ENCODE measurements at regions not wholly inside any gene's neighbourhood (a gene's known extent, or its start where the extent isn't known, plus 50 kb on each side); places are given as distances from the start of the nearest gene placed in this dataset.
A peak's percentile ranks its signal among the peaks of the same experiment; 100 is the strongest.

DNA sequence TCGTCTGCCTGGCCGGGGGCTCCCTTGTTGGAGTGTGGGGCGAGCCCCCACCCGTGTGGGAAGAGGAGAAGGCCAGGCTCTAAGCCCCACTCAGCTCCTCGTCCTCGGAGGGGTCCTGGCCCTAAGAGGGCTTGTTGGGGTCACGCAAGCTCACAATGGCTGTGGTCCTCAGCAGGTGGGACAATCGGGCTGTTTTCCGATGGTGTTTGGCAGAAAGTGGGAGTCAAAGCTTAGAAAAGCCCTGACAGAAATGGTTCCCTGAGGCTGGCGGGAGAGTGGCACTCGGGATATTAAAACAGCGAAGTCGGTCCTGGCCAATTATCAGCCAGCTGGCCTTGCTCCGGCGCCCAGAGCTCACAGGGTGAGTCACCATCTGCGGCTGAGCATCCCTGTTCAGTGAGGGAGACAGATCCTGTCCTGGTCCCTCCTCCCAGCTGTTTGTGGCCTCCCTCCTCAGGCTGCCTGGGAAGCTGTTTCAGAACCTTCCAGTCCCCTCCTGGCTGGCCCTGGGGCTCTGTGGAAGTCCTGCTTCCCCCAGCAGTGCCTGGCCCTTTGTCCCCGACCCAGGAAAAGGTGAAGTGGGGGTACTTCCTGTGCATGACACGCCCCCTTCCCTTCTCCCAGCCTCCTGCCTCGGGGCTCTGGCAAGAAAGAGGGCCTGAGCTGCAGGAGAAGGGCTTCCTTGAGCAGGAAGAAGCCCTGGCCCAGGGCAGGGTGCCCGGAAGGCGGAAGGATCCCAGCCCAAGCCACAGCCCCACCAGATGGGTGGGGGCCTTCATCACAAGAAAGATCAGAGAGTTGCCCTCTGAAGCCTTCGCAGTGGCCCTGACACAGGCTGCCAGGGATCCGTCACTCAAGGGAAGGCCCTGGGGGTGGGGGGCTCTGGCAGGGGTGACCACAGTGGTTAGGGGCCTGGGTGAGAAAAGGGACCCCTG lies 53.6 kb upstream of the BHLHE23 start:
- no peaks in the 10 kb centered on the region for H3K36me3 ChIP-seq (replicated peaks in 1 of 2; ENCODE audit: control insufficient read depth in 1 of 2, insufficient read depth in 2 of 2, low read length in 1 of 2)
- H4K20me1 ChIP-seq (ENCODE audit: insufficient read depth), result no peaks in the 10 kb centered on the region
- no peaks in the 10 kb centered on the region for H3K79me2 ChIP-seq (ENCODE audit: insufficient read depth)
- peak overlapping the region; percentile 15; the same call in 1 of the 2 replicates for H3K4me2 ChIP-seq
- no peaks in the 10 kb centered on the region for H3K9me3 ChIP-seq
- no peak overlapping the region for H2AFZ ChIP-seq (ENCODE audit: low read depth)
- peak; percentile 86 for DNase-seq
- peaks cover 0 to 9% of the 10 kb centered on the region in 2 experiments; a peak in 1 of 4 replicates for H3K4me1 ChIP-seq (ENCODE audit: control insufficient read depth in 1 of 2, insufficient read depth in 2 of 2, low read depth in 1 of 2, low read length in 1 of 2)
- CTCF ChIA-PET, result interaction anchor here (0.7 to 1.8 kb wide), 6 partner anchors 12 to 230 kb away, joined by 3 to 5 read pairs (median 4); no protein-coding TSS in a partner anchor
- POLR2A ChIA-PET, result no interaction called here
- 31% methylated on average over 16 of the region's 23 CpGs for WGBS (ENCODE audit: low lambda C conversion rate)
- H3K4me3 ChIP-seq (ENCODE audit: low read depth in 2 of 2, low read length in 1 of 2), result no peak overlapping the region
- no peak overlapping the region for H3K9ac ChIP-seq
- no peak overlapping the region for H3K27ac ChIP-seq (ENCODE audit: low read depth in 2 of 2, low read length in 1 of 2)
- no peak for TF ChIP-seq TAF1 (IDR thresholded peaks at IDR 0.05; ENCODE audit: borderline replicate concordance, low read depth, low read length)
- no peak for TF ChIP-seq REST (IDR thresholded peaks at IDR 0.05; ENCODE audit: low read depth, low read length)
- TF ChIP-seq GABPA (IDR thresholded peaks at IDR 0.05; ENCODE audit: low read depth), result no peak
- no peak; the same call in 1 of the 2 replicates for TF ChIP-seq FOSL2 (IDR thresholded peaks at IDR 0.05; ENCODE audit: borderline replicate concordance, low read depth)
- no peak for TF ChIP-seq EP300 (IDR thresholded peaks at IDR 0.05; ENCODE audit: borderline replicate concordance in 1 of 2, low read depth in 1 of 2, low read length in 1 of 2)
- no peak for TF ChIP-seq NRF1 (IDR thresholded peaks at IDR 0.05; ENCODE audit: low read depth, low read length)
- TF ChIP-seq YY1 (IDR thresholded peaks at IDR 0.05; ENCODE audit: low read depth), result no peak
- TF ChIP-seq SMC3 (IDR thresholded peaks at IDR 0.05; ENCODE audit: low read depth, low read length), result no peak
- no peak for TF ChIP-seq FOXM1 (IDR thresholded peaks at IDR 0.05; ENCODE audit: low read depth)
- H3K9me2 ChIP-seq, result no peaks in the 10 kb centered on the region
- H3F3A ChIP-seq (replicated peaks; ENCODE audit: insufficient read depth), result peaks cover 9% of the 10 kb centered on the region
- H3K27me3 ChIP-seq (ENCODE audit: insufficient read depth), result no peaks in the 10 kb centered on the region; the same call in 1 of the 2 replicates

DNA sequence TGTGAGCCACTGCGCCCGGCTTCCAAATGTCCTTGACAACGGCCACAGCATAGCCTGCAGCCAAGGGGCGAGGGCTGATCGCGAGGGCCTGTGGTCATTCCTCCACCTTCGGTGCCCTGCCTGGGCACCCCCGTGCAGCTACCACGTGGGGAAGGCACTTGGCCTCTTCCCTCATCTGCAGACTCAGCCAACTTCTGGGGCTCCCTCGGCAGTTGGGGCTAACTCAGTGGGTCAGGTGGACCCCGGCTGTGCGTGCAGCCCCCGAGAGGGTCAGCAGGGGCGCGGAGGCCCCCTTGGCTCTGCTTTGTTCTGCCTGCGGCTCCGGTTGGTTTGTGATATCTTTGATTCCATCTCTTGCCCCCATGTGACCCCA lies 52.9 kb upstream of the BHLHE23 start:
- Histone ChIP-seq H2AFZ (ENCODE audit: low read depth) (no peak overlapping the region), H4K20me1 (ENCODE audit: insufficient read depth) (no peaks in the 10 kb centered on the region), H3K27me3 (ENCODE audit: insufficient read depth) (no peaks in the 10 kb centered on the region; the same call in 1 of the 2 replicates), H3K9me2 (no peaks in the 10 kb centered on the region), H3K36me3 (replicated peaks in 1 of 2; ENCODE audit: control insufficient read depth in 1 of 2, insufficient read depth in 2 of 2, low read length in 1 of 2) (no peaks in the 10 kb centered on the region), H3K4me1 (ENCODE audit: control insufficient read depth in 1 of 2, insufficient read depth in 2 of 2, low read depth in 1 of 2, low read length in 1 of 2) (peaks cover 0 to 9% of the 10 kb centered on the region in 2 experiments; a peak in 1 of 4 replicates), H3F3A (replicated peaks; ENCODE audit: insufficient read depth) (peaks cover 9% of the 10 kb centered on the region), H3K9ac (no peak overlapping the region), H3K79me2 (ENCODE audit: insufficient read depth) (no peaks in the 10 kb centered on the region), H3K27ac (ENCODE audit: low read depth in 2 of 2, low read length in 1 of 2) (no peak overlapping the region), H3K4me2 (0 out of 2 replicates have a peak overlapping the region, but pooled peaks have one; percentile 15), H3K4me3 (ENCODE audit: low read depth in 2 of 2, low read length in 1 of 2) (no peak overlapping the region), H3K9me3 (no peaks in the 10 kb centered on the region)
- DNase-seq, result no peak
- WGBS (ENCODE audit: low lambda C conversion rate), result 76% methylated on average over 8 of the region's 17 CpGs
- ChIA-PET POLR2A (no interaction called here), CTCF (interaction anchor here (1.0 to 1.8 kb wide), 5 partner anchors 13 to 164 kb away, joined by 3 to 6 read pairs (median 5); no protein-coding TSS in a partner anchor)
- TF ChIP-seq POLR2AphosphoS5 (IDR thresholded peaks at IDR 0.05; ENCODE audit: low read depth, low read length) (no peak), EP300 (IDR thresholded peaks at IDR 0.05; ENCODE audit: borderline replicate concordance in 1 of 2, low read depth in 1 of 2, low read length in 1 of 2) (no peak), RXRA (IDR thresholded peaks at IDR 0.05; ENCODE audit: borderline replicate concordance, low read depth) (no peak), GATA2 (CRISPR knock-in tag; IDR thresholded peaks at IDR 0.05) (no peak), MXI1 (IDR thresholded peaks at IDR 0.05; ENCODE audit: low read depth, low read length) (no peak)
- TF ChIP-seq, protein P1, sequence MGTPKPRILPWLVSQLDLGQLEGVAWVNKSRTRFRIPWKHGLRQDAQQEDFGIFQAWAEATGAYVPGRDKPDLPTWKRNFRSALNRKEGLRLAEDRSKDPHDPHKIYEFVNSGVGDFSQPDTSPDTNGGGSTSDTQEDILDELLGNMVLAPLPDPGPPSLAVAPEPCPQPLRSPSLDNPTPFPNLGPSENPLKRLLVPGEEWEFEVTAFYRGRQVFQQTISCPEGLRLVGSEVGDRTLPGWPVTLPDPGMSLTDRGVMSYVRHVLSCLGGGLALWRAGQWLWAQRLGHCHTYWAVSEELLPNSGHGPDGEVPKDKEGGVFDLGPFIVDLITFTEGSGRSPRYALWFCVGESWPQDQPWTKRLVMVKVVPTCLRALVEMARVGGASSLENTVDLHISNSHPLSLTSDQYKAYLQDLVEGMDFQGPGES (IDR thresholded peaks at IDR 0.05; ENCODE audit: low read depth, low read length), result no peak

Data from SK-N-SH (cell line).